Heart left ventricle (tissue), 16 donors: ENCODE measurements at regions not wholly inside any gene's neighbourhood (a gene's known extent, or its start where the extent isn't known, plus 50 kb on each side); places are given as distances from the start of the nearest gene placed in this dataset.
A peak's percentile ranks its signal among the peaks of the same experiment; 100 is the strongest.

ENCODE experiments used
- ATAC-seq, 4 donors: fragments of 200-7000 bp; cut with Tn5 transposase; one replicate each; pipeline ENCODE4 v1.9.1; 2020 to 2022; ENCODE audit warnings: moderate library complexity in 4 of 4, mild to moderate bottlenecking in 3 of 4, moderate number of reproducible peaks in 1 of 4
- DNase-seq, 5 donors: peaks; one replicate each; pipeline ENCODE4 v3.0.0-alpha.2; 2020
- H3K27ac ChIP-seq, 12 donors: fragments of 200-600 bp; sonication (generic) in 4 of 12; one replicate each; pipeline versions ENCODE4 v1.5.0 to v1.8.0; 2016 to 2022; ENCODE audit warnings: mild to moderate bottlenecking in 2 of 12
- H3K27me3 ChIP-seq, 9 donors: fragments of 200-600 bp; sonication (generic) in 2 of 9; one replicate each; pipeline versions ENCODE4 v1.5.1 to v1.8.0; 2016 to 2022; ENCODE audit warnings: mild to moderate bottlenecking in 3 of 9
- H3K36me3 ChIP-seq, 9 donors: fragments of 200-600 bp; sonication (generic) in 2 of 9; one replicate each; pipeline versions ENCODE4 v1.5.0 to v1.8.0; 2018 to 2022; ENCODE audit warnings: mild to moderate bottlenecking in 2 of 9
- H3K4me1 ChIP-seq, 12 donors: fragments of 200-600 bp; sonication (generic) in 4 of 12; one replicate each; pipeline versions ENCODE4 v1.5.0 to v1.8.0; 2016 to 2022; ENCODE audit warnings: mild to moderate bottlenecking in 3 of 12
- H3K4me3 ChIP-seq, 12 donors: fragments of 200-600 bp; sonication (generic) in 4 of 12; one replicate each; pipeline versions ENCODE4 v1.5.0 to v1.8.0; 2017 to 2022; ENCODE audit warnings: mild to moderate bottlenecking in 9 of 12, moderate library complexity in 4 of 12
- H3K9me3 ChIP-seq, 12 donors: fragments of 200-600 bp; sonication (generic) in 4 of 12; one replicate each; pipeline versions ENCODE4 v1.5.0 to v1.8.0; 2016 to 2022; ENCODE audit warnings: mild to moderate bottlenecking in 1 of 12
- POLR2A ChIP-seq, 2 donors: fragments of 450-650 bp; IDR thresholded peaks; one replicate each; pipeline ENCODE4 v1.6.1; 2017; ENCODE audit warnings: antibody characterized with exemption in 2 of 2, mild to moderate bottlenecking in 2 of 2, moderate library complexity in 2 of 2
- WGBS, 4 donors: extraction: QIAGEN DNeasy Blood & Tissue Kit in 2 of 4; methylation state at CpG; one replicate each; pipeline versions ENCODE4 v1.1.5 to v1.1.7; 2013 to 2018; 5-methylcytosine and 5-hydroxymethylcytosine counted together
- intact Hi-C, 10 donors: fragments of 100-400 bp; cut with DNase I; formaldehyde crosslinking; loops; one replicate each; pipeline versions ENCODE4 v1.11.1 to v1.14.2; 2022
- TF ChIP-seq, protein P1 (sequence below), 12 donors: fragments of 200-600 bp; sonication (generic) in 4 of 12; IDR thresholded peaks; one replicate each; pipeline versions ENCODE4 v1.5.0 to v1.8.0; 2018 to 2022; ENCODE audit warnings: antibody characterized with exemption in 12 of 12, mild to moderate bottlenecking in 5 of 12
- donor health status: ischemic (EF 13 %, LVEDD 7.1; RV severe dilation, severe dysfunction).
- donor health status: healthy with polysubstance abuse.
- donor health status: DM: no; HTN: yes; CAD: no.
- donor health status: DM: no; HTN: no; CAD: no.
- donor health status: ischemic (EF 25% LVEDD 6.9; RV normal size, moderate dysfunction).
- donor health status: ischemic (EF 25% LVEDD 5.7; RV mildly dilated, moderate dysfunction).
- donor health status: healthy.
- donor health status: DM: yes; HTN: yes; CAD: no.
- donor health status: ischemic (EF 35%, LVEDD 5.7; RV mildly dilated, moderate dysfunction).
- donor health status: nonischemic (EF 11% LVEDD 7.7; RV severe dilation, severe dysfunction).
- donor health status: DM: yes; HTN: yes; CAD: no.
- donor health status: PGD.
- donor health status: ischemic (EF 29% LVEDD 5.4; RV normal size, mild dysfunction).
- donor health status: nonischemic (EF 23%, LVEDD 6.1; RV moderate dilation, normal function).

- Histone ChIP-seq H3K27ac (peak overlapping the region in 6 of 12 donors; percentile 63 to 82 (median 80)), H3K9me3 (no peaks in the 10 kb centered on the region), H3K36me3 (no peaks in the 10 kb centered on the region), H3K27me3 (peaks cover 0 to 2% (median 0%) of the 10 kb centered on the region in 9 donors), H3K4me3 (no peak overlapping the region), H3K4me1 (peaks cover 0 to 11% (median 0%) of the 10 kb centered on the region in 12 donors)
- TF ChIP-seq, protein P1, sequence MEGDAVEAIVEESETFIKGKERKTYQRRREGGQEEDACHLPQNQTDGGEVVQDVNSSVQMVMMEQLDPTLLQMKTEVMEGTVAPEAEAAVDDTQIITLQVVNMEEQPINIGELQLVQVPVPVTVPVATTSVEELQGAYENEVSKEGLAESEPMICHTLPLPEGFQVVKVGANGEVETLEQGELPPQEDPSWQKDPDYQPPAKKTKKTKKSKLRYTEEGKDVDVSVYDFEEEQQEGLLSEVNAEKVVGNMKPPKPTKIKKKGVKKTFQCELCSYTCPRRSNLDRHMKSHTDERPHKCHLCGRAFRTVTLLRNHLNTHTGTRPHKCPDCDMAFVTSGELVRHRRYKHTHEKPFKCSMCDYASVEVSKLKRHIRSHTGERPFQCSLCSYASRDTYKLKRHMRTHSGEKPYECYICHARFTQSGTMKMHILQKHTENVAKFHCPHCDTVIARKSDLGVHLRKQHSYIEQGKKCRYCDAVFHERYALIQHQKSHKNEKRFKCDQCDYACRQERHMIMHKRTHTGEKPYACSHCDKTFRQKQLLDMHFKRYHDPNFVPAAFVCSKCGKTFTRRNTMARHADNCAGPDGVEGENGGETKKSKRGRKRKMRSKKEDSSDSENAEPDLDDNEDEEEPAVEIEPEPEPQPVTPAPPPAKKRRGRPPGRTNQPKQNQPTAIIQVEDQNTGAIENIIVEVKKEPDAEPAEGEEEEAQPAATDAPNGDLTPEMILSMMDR (IDR thresholded peaks at IDR 0.05): no peak
- no peak for TF ChIP-seq POLR2A (IDR thresholded peaks at IDR 0.05)
- intact Hi-C loops: loop anchor here in 1 of 10 donors (5.0 kb wide), 1 partner anchor 85 kb away; no protein-coding TSS in a partner anchor
- DNase-seq (no peak), ATAC-seq (no peak)
- 76 to 87% (median 86%) methylated on average over 5 of the region's 5 CpGs for WGBS, 4 donors
Observed at GRCh38 chr5:173537228-173537627, 79.2 kb downstream of the BOD1 start.

- intact Hi-C loops: loop anchor here in 1 of 10 donors (5.0 kb wide), 1 partner anchor 84 kb away; no protein-coding TSS in a partner anchor
- no peak for DNase-seq
- 79 to 89% (median 83%) methylated on average over 3 of the region's 3 CpGs for WGBS, 4 donors
Observed at GRCh38 chr5:173535976-173536639, 80.3 kb downstream of the BOD1 start.

DNA sequence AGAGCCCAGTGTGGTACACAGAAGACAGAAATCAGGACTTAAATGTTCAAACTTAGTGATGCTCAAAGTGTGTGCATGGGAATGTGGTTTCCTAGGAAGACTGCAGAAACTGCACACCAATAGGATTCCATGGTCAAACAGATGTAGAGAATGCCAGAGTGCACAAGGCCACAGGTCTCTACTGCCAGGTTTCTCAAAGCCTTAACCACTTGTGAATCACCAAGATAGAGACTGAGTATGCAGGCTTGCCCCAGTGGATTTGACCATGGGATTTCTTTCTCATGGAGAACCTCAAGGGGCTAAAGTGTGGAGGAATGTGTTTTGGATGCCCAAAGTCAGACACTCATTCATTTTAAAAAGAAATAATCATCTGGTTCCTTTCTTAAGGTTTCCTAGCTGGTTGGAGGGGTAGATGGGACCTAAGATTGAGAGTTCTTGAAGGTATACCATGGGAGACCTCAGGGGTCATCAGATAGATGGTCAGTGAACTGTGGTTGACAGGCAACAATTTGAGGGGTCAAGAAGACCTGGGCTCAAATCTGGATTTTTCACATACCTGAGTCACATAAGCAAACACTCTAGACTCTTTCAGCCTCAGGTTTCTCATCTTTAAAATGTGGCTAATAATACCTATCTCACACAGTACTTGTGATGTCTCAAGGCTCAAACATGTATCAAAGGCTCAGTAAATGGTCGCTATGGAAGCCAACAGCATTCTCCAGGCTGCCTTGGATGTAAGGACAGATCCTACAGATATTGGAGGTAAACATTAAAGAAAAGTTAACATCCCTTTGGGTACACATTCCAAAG is 81.1 kb downstream of the BOD1 start:
- Histone ChIP-seq H3K27me3 (peaks cover 0 to 2% (median 0%) of the 10 kb centered on the region in 9 donors), H3K36me3 (no peaks in the 10 kb centered on the region), H3K4me1 (peaks cover 0 to 11% (median 0%) of the 10 kb centered on the region in 12 donors), H3K4me3 (no peak overlapping the region), H3K27ac (no peak overlapping the region), H3K9me3 (no peaks in the 10 kb centered on the region)
- TF ChIP-seq, protein P1 (IDR thresholded peaks at IDR 0.05): no peak
- TF ChIP-seq POLR2A (IDR thresholded peaks at IDR 0.05): no peak
- WGBS, 4 donors: 81 to 94% (median 86%) methylated on average over 1 of the region's 1 CpG
- no peak for DNase-seq
- intact Hi-C loops: loop anchor here in 1 of 10 donors (5.0 kb wide), 1 partner anchor 83 kb away; no protein-coding TSS in a partner anchor
- ATAC-seq: no peak

More at GRCh38 chr5:173535976-173536639, 80.3 kb downstream of the BOD1 start:
- ATAC-seq: no peak
- H3K4me3 ChIP-seq: no peak overlapping the region
- peaks cover 0 to 11% (median 0%) of the 10 kb centered on the region in 12 donors for H3K4me1 ChIP-seq
- H3K27ac ChIP-seq: no peak overlapping the region
- no peaks in the 10 kb centered on the region for H3K9me3 ChIP-seq
- H3K27me3 ChIP-seq: peaks cover 0 to 2% (median 0%) of the 10 kb centered on the region in 9 donors
- no peak for TF ChIP-seq POLR2A (IDR thresholded peaks at IDR 0.05)
- TF ChIP-seq, protein P1 (IDR thresholded peaks at IDR 0.05): no peak
- no peaks in the 10 kb centered on the region for H3K36me3 ChIP-seq

DNA sequence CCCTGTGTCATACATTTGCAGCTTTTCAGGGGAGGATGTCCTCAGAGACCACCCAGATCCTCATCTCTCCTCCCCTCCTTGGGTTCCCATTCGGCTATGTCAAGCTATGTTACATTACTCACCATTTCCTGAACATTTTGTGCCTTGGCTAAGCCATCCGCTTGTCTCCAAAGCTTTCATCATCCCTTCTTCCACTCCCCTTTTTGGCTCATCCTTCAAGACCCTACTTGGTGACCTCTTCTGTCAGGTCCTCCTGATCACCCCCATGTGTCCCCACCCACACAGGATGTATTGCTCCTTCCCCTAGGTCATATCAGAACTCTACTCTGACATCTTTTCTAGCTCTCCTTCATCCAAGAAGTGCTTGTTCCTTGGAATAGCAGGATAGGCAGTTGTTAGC is 81.8 kb downstream of the BOD1 start:
- intact Hi-C loops: loop anchor here in 1 of 10 donors (5.0 kb wide), 1 partner anchor 82 kb away; no protein-coding TSS in a partner anchor
- H3K36me3 ChIP-seq: no peaks in the 10 kb centered on the region
- WGBS, 4 donors: 43 to 77% (median 71%) methylated on average over 2 of the region's 2 CpGs
- TF ChIP-seq, protein P1 (IDR thresholded peaks at IDR 0.05): no peak
- no peak for TF ChIP-seq POLR2A (IDR thresholded peaks at IDR 0.05)
- H3K4me3 ChIP-seq: no peak overlapping the region
- H3K9me3 ChIP-seq: no peaks in the 10 kb centered on the region
- no peak overlapping the region for H3K27ac ChIP-seq
- no peak for DNase-seq
- H3K27me3 ChIP-seq: peaks cover 0 to 2% (median 0%) of the 10 kb centered on the region in 9 donors
- peaks cover 0 to 11% (median 0%) of the 10 kb centered on the region in 12 donors for H3K4me1 ChIP-seq
- peak in 2 of 4 donors; percentile 34 to 52 for ATAC-seq
